PFSK-1 (cell line): ENCODE measurements at regions not wholly inside any gene's neighbourhood (a gene's known extent, or its start where the extent isn't known, plus 50 kb on each side); places are given as distances from the start of the nearest gene placed in this dataset.

ENCODE experiments used
- FOXP2 ChIP-seq: optimal IDR thresholded peaks from 2 replicates; pipeline ENCODE3; 2011; ENCODE audit warnings: borderline replicate concordance, control low read depth, inconsistent platforms; ENCODE audit not compliant: insufficient read depth; ENCODE audit errors: extremely low read length, extremely low read depth
- POLR2AphosphoS5 ChIP-seq: IDR thresholded peaks from 2 replicates; pipeline ENCODE4 v1.6.1; 2012; ENCODE audit warnings: low read depth, mild to moderate bottlenecking, control low read depth, low read length, moderate library complexity
- REST ChIP-seq, 2 experiments: IDR thresholded peaks; 2 replicates each; pipeline versions ENCODE4 v1.6.1 to v1.8.0; 2011 to 2012; ENCODE audit warnings: low read depth in 2 of 2, low read length in 2 of 2, control low read depth in 1 of 2, inconsistent platforms in 1 of 2, mild to moderate bottlenecking in 1 of 2, moderate library complexity in 1 of 2; ENCODE audit not compliant: insufficient read depth in 1 of 2
- SIN3A ChIP-seq: IDR thresholded peaks from 2 replicates; pipeline ENCODE4 v1.6.1; 2012; ENCODE audit warnings: mild to moderate bottlenecking, low read length, moderate library complexity, borderline replicate concordance; ENCODE audit not compliant: insufficient read depth
- TAF1 ChIP-seq: IDR thresholded peaks from 2 replicates; pipeline ENCODE4 v1.6.1; 2012; ENCODE audit warnings: low read length, control low read depth, borderline replicate concordance; ENCODE audit not compliant: insufficient read depth

GRCh38 chr6:144378437-144378836 lies 93.3 kb downstream of the UTRN start:
- TF ChIP-seq REST (IDR thresholded peaks at IDR 0.05; ENCODE audit: insufficient read depth in 1 of 2, low read depth in 2 of 2, low read length in 2 of 2), result no peak
- no peak for TF ChIP-seq SIN3A
- no peak for TF ChIP-seq TAF1
- TF ChIP-seq FOXP2, result no peak
- no peak for TF ChIP-seq POLR2AphosphoS5

GRCh38 chr6:144379356-144379755 lies 94.2 kb downstream of the UTRN start:
- TF ChIP-seq REST (IDR thresholded peaks at IDR 0.05; ENCODE audit: insufficient read depth in 1 of 2, low read depth in 2 of 2, low read length in 2 of 2) (no peak), SIN3A (no peak), FOXP2 (no peak), POLR2AphosphoS5 (no peak), TAF1 (no peak)

GRCh38 chr6:144383336-144383735 lies 98.2 kb downstream of the UTRN start:
- TF ChIP-seq SIN3A (no peak), POLR2AphosphoS5 (no peak), REST (IDR thresholded peaks at IDR 0.05; ENCODE audit: insufficient read depth in 1 of 2, low read depth in 2 of 2, low read length in 2 of 2) (no peak), FOXP2 (no peak), TAF1 (no peak)

- no peak for TF ChIP-seq POLR2AphosphoS5
- no peak for TF ChIP-seq SIN3A
- no peak for TF ChIP-seq TAF1
- no peak for TF ChIP-seq REST (IDR thresholded peaks at IDR 0.05; ENCODE audit: insufficient read depth in 1 of 2, low read depth in 2 of 2, low read length in 2 of 2)
- TF ChIP-seq FOXP2, result no peak
Measured at GRCh38 chr6:144384427-144384826, 99.3 kb downstream of the UTRN start.

- TF ChIP-seq POLR2AphosphoS5 (no peak), REST (IDR thresholded peaks at IDR 0.05; ENCODE audit: insufficient read depth in 1 of 2, low read depth in 2 of 2, low read length in 2 of 2) (no peak), TAF1 (no peak)
Measured at GRCh38 chr6:144390202-144390601, 105.1 kb downstream of the UTRN start.
